Breast epithelium (tissue), 4 donors: ENCODE measurements at regions not wholly inside any gene's neighbourhood (a gene's known extent, or its start where the extent isn't known, plus 50 kb on each side); places are given as distances from the start of the nearest gene placed in this dataset.
"Not testable (repeated sequence)": the region's sequence is repeated elsewhere in the genome, so short reads cannot be mapped to it uniquely, and the experiment has no call there.

Experiments used
- DNase-seq, 2 donors: peaks; one replicate each; pipeline ENCODE4 v3.0.0-alpha.2; 2019; ENCODE audit warnings: low spot score in 2 of 2
- H3K27ac ChIP-seq, 2 donors: fragments of 200-600 bp; sonication (generic) in 1 of 2; one replicate each; pipeline ENCODE4 v1.5.1; 2016 to 2019; ENCODE audit warnings: mild to moderate bottlenecking in 1 of 2
- H3K27me3 ChIP-seq, 2 donors: fragments of 200-600 bp; sonication (generic) in 1 of 2; one replicate each; pipeline versions ENCODE4 v1.5.1 to v1.6.0; 2017 to 2019; ENCODE audit warnings: control low read depth in 1 of 2, mild to moderate bottlenecking in 1 of 2
- H3K36me3 ChIP-seq: fragments of 200-600 bp; one replicate; pipeline ENCODE4 v1.5.1; 2019
- H3K4me1 ChIP-seq, 2 donors: fragments of 200-600 bp; sonication (generic); one replicate each; pipeline ENCODE4 v1.5.1; 2016 to 2019; ENCODE audit warnings: control low read depth in 1 of 2
- H3K4me3 ChIP-seq, 3 donors: fragments of 200-600 bp; sonication (generic); 1 replicate in 2 of 3; 2 replicates in 1 of 3; pipeline ENCODE4 v1.5.1; 2016 to 2019; ENCODE audit warnings: mild to moderate bottlenecking in 3 of 3, moderate library complexity in 2 of 3
- H3K9me3 ChIP-seq, 2 donors: fragments of 200-600 bp; sonication (generic) in 1 of 2; one replicate each; pipeline ENCODE4 v1.5.1; 2016 to 2019; ENCODE audit warnings: control low read depth in 1 of 2
- POLR2A ChIP-seq: fragments of 450-650 bp; IDR thresholded peaks from one replicate; pipeline ENCODE4 v1.6.1; 2016; ENCODE audit warnings: antibody characterized with exemption, mild to moderate bottlenecking, moderate library complexity
- POLR2AphosphoS5 ChIP-seq, 3 donors: sonication (generic); formaldehyde crosslinking; IDR thresholded peaks; one replicate each; pipeline ENCODE4 v1.6.1; 2017; ENCODE audit warnings: antibody characterized with exemption in 3 of 3
- intact Hi-C: fragments of 100-400 bp; cut with DNase I; formaldehyde crosslinking; loops from one replicate; pipeline ENCODE4 v1.15.1; 2023; ENCODE audit warnings: low total_unique reads
- TF ChIP-seq, protein P1 (sequence below), 3 donors: fragments of 450-650 bp; IDR thresholded peaks; one replicate each; pipeline ENCODE4 v1.5.1; 2016 to 2017; ENCODE audit warnings: antibody characterized with exemption in 3 of 3, mild to moderate bottlenecking in 3 of 3, moderate library complexity in 3 of 3

DNA sequence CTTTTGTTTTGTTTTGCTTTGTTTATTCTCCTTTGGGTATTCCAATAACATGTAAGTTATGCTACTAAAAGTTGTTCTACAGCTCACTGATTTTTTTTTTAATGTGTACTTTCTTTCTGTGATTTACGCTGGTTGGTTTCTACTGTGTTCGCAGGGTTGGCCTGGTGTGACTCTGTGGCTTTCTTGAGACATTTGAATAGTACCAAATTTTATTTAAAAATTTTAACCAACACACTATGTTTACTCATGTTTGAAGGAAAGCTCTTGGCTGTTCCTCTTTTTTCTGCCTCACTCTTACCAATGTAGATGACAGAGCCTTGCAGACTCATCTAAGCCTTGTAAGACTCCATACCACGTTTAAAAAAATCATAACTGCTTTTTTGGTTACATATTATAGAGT is 1784.9 kb upstream of the DEFB115 start:
- no peak for DNase-seq
- Histone ChIP-seq H3K27ac (no peak overlapping the region), H3K4me1 (no peaks in the 10 kb centered on the region), H3K27me3 (no peaks in the 10 kb centered on the region), H3K36me3 (no peaks in the 10 kb centered on the region), H3K9me3 (no peaks in the 10 kb centered on the region), H3K4me3 (no peak overlapping the region)
- TF ChIP-seq POLR2A = no peak
- TF ChIP-seq, protein P1, sequence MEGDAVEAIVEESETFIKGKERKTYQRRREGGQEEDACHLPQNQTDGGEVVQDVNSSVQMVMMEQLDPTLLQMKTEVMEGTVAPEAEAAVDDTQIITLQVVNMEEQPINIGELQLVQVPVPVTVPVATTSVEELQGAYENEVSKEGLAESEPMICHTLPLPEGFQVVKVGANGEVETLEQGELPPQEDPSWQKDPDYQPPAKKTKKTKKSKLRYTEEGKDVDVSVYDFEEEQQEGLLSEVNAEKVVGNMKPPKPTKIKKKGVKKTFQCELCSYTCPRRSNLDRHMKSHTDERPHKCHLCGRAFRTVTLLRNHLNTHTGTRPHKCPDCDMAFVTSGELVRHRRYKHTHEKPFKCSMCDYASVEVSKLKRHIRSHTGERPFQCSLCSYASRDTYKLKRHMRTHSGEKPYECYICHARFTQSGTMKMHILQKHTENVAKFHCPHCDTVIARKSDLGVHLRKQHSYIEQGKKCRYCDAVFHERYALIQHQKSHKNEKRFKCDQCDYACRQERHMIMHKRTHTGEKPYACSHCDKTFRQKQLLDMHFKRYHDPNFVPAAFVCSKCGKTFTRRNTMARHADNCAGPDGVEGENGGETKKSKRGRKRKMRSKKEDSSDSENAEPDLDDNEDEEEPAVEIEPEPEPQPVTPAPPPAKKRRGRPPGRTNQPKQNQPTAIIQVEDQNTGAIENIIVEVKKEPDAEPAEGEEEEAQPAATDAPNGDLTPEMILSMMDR (IDR thresholded peaks at IDR 0.05) = no peak
- TF ChIP-seq POLR2AphosphoS5 (IDR thresholded peaks at IDR 0.05) = no peak
- intact Hi-C loops = no loop called here

DNA sequence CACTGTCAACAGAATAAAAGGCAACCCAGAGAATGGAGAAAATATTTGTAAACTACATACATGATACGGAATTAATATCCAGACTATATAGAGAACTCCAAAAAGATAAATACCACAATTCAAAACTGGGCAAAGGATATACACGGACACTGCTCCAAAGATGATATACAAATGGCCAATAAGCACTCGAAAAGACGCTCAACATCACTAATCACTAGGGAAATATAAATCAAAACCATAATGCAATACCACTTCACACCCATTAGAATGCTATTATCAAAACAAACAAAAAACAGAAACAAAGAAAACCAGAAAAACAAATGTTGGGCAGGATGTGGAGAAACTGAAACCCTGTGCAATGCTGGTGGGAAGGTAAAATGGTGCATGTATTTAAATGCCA is 1764.6 kb upstream of the DEFB115 start:
- H3K27me3 ChIP-seq = not testable (repeated sequence)

DNA sequence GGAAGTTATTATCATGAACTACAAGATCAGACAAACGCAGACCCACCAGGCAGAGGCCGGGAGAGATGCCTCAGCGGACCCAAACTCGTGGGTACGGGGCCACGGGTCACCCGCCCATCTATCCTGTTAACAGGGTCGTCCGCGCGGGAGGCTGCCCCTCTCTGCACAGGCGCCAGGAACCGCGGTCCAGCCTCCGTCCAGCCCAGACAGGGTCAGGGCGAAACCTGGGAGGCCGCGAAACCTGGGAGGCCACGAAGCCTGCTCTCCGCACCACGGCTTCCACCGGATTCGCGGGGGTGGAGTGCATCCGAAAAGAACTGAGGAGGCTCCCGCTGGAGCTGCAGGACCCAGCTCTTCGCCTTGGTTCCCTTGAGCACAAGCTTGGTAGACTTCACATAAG is 1760.7 kb upstream of the DEFB115 start:
- H3K36me3 ChIP-seq, H3K4me1 ChIP-seq, H3K27ac ChIP-seq, intact Hi-C loops, H3K27me3 ChIP-seq, DNase-seq: not testable (repeated sequence)
- peak overlapping the region in 2 of 3 donors; percentile 20 to 42 for H3K4me3 ChIP-seq
- peaks cover 0 to 27% of the 10 kb centered on the region in 2 donors for H3K9me3 ChIP-seq

More for the DNA sequence above, 1764.6 kb upstream of the DEFB115 start:
- H3K36me3 ChIP-seq, DNase-seq, intact Hi-C loops, H3K27ac ChIP-seq, H3K4me1 ChIP-seq, H3K4me3 ChIP-seq: not testable (repeated sequence)
- H3K9me3 ChIP-seq = peaks cover 0 to 12% of the 10 kb centered on the region in 2 donors

DNA sequence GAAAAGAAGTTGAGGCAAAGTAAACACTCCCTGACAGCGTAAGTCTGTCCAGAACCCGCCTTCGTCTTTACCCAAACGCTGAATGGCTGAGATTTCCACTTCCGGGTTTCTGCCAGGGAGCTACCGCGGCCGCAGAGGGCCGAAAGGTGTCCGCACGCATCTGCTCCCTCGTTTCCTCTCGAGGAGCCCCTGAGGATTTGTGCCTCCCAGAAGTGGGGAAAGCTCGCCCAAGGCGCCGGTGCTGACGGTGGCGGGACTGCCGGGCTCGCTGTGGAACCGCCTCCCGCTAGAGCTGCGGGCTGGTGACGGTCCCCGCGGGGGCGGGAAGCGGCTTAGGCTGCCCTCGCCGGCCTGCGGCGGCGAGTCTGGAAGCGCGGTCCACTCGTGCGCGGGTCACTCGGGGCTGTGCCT is 1760.2 kb upstream of the DEFB115 start:
- intact Hi-C loops = no loop called here
- H3K27ac ChIP-seq = no peak overlapping the region
- TF ChIP-seq POLR2A = no peak
- TF ChIP-seq, protein P1 (IDR thresholded peaks at IDR 0.05) = no peak
- TF ChIP-seq POLR2AphosphoS5 (IDR thresholded peaks at IDR 0.05) = no peak
- peaks cover 0 to 27% of the 10 kb centered on the region in 2 donors for H3K9me3 ChIP-seq
- DNase-seq = no peak
- no peaks in the 10 kb centered on the region for H3K4me1 ChIP-seq
- no peaks in the 10 kb centered on the region for H3K27me3 ChIP-seq
- H3K4me3 ChIP-seq = peak overlapping the region in 2 of 3 donors; percentile 20 to 42
- no peaks in the 10 kb centered on the region for H3K36me3 ChIP-seq

DNA sequence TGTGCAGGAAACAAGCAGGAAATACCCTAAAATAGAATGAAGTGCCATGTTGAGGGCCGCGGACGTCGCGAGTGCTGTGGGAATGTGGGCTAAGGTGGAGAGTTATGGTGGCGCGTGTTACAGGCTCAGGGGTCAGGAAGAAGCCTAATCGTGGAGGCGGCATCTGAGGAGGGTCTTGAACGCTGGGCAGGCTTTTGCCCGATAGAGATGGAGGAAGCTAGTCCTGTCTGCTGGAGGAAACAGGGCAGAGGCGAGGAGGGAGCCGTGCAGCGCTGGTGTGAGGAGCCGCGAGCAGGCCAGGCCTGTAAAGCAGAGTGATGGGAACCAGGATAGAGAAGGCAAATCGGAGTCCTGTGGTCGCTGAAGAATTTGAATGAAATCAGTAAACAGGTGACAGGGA is 1759.8 kb upstream of the DEFB115 start:
- H3K27ac ChIP-seq, H3K36me3 ChIP-seq, intact Hi-C loops, H3K27me3 ChIP-seq, H3K4me1 ChIP-seq: not testable (repeated sequence)
- Histone ChIP-seq H3K9me3 (peaks cover 0 to 27% of the 10 kb centered on the region in 2 donors), H3K4me3 (peak overlapping the region in 2 of 3 donors; percentile 20 to 42)
- DNase-seq = peak in 1 of 2 donors; percentile 57

DNA sequence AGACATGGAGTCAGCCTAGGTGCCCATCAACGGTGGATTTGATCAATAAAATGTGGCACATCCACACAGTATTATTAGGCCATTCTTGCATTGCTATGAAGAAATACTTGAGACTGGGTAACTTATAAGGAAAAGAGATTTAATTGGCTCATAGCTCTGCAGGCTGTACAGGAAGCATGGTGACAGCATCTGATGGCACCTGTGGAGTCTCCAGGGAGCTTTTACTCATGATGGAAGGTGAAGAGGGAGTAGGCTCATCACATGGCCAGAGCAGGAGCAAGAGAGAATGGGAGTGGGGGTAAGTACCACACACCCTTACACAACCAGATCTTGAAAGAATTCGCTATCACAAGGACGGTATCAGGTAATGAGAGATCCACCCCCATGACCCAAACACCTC is 1756.7 kb upstream of the DEFB115 start:
- H3K4me1 ChIP-seq, H3K27me3 ChIP-seq, intact Hi-C loops, DNase-seq, H3K4me3 ChIP-seq, H3K27ac ChIP-seq, H3K36me3 ChIP-seq: not testable (repeated sequence)
- peaks cover 0 to 27% of the 10 kb centered on the region in 2 donors for H3K9me3 ChIP-seq

DNA sequence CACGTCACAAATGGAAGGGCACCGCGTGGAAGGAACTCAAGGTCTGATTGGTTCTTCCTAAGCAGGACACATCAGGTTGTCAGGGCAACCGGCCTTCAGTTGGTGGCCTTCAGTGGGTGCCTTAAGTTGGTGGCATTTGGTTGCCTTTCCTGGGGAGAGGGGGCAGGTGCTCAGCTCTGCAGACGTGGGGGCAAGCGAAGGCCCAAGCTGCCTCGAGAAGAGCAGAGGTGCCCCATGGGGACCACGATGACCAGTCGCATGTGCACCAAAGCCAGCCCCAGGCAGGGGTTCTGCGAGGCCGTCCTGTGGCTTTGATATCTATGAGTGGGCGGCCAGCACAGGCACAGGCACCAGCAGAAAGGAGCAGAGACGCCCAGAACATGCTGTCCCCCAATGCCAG is 1742.8 kb upstream of the DEFB115 start:
- H3K4me3 ChIP-seq, intact Hi-C loops, H3K27me3 ChIP-seq, H3K27ac ChIP-seq, H3K36me3 ChIP-seq, H3K4me1 ChIP-seq, DNase-seq: not testable (repeated sequence)
- H3K9me3 ChIP-seq = peaks cover 5 to 38% of the 10 kb centered on the region in 2 donors

DNA sequence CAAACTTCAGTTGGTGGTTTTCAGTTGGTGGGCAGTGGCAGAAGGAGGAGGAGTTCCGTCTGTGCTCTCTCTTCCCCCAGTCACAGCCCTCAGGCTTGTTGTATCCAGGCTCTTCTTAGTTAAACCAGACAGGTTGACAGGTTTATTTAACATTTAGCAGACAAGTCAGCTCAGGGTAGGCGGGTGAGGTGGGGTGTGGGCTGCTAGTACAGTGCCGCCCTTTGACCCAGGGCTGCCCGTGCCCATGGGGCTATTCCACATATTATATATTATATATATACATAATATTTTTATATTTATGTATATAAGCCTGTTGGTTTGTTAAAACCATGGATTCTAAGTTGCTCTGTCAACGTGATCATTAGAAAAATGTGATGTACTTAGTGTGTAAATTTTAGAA is 1740.6 kb upstream of the DEFB115 start:
- H3K36me3 ChIP-seq, H3K4me1 ChIP-seq, H3K4me3 ChIP-seq, H3K27ac ChIP-seq, H3K27me3 ChIP-seq, intact Hi-C loops, DNase-seq: not testable (repeated sequence)
- peaks cover 0 to 22% of the 10 kb centered on the region in 2 donors for H3K9me3 ChIP-seq

DNA sequence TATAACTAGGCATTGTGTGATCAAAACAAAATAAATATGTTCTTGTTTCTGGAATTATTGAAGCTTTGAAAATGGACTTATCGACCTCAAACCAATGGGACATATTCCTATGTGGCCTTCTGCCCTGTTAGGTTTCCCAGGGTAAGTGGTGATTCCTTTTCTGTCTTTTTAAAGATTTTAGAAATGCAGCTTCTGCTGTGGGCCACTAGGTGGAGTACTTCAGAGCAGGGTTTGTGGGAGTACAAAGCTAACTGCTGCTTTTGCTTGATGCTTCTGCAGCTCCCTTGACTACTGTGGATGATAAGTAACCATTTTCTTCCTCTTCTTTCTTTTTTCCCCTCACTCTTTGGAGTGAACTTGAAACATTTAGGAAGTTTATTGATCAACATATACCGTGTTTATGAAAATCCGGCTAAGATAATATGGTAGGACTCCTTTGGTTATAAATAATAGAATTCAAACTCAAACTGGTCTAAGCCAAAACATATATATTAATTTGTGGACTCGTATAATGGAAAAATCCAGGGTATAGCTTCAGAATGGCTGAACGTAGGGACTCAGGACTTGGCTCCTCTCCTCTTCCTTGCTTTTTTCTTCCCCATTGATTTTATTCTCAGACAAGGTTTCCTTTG is 1737.7 kb upstream of the DEFB115 start:
- intact Hi-C loops, DNase-seq, H3K9me3 ChIP-seq, H3K36me3 ChIP-seq, H3K27ac ChIP-seq, H3K4me1 ChIP-seq, H3K27me3 ChIP-seq, H3K4me3 ChIP-seq: not testable (repeated sequence)

DNA sequence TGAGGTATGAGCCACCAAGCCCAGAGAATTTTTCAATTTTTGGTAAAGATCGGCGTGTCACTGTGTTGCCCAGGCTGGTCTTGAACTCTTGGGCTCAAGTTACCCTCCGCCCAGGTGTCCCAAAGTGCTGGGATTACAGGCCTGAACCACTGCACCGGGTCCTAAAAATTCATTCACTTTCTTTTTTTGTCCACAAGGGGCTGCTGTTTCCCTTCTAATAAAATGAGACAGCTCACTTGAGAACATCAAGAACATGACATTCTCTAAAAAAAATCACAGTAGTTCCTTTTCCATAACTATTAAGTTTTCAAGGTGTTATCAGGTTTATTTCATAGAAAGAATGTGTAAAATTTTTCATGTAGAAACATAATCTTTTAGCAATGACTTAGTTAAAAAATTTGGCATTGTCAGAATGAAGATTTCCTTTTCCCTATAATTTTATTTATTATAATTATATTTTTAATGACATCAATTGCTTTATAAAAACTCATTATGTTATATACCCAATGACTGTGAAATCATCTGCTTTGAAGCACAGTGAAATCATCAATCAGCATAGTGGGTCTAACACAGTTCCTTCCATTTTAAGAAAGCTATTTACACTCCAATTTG is 1723.8 kb upstream of the DEFB115 start:
- H3K9me3 ChIP-seq, H3K36me3 ChIP-seq, H3K27ac ChIP-seq, intact Hi-C loops, H3K4me3 ChIP-seq, DNase-seq, H3K27me3 ChIP-seq, H3K4me1 ChIP-seq: not testable (repeated sequence)

DNA sequence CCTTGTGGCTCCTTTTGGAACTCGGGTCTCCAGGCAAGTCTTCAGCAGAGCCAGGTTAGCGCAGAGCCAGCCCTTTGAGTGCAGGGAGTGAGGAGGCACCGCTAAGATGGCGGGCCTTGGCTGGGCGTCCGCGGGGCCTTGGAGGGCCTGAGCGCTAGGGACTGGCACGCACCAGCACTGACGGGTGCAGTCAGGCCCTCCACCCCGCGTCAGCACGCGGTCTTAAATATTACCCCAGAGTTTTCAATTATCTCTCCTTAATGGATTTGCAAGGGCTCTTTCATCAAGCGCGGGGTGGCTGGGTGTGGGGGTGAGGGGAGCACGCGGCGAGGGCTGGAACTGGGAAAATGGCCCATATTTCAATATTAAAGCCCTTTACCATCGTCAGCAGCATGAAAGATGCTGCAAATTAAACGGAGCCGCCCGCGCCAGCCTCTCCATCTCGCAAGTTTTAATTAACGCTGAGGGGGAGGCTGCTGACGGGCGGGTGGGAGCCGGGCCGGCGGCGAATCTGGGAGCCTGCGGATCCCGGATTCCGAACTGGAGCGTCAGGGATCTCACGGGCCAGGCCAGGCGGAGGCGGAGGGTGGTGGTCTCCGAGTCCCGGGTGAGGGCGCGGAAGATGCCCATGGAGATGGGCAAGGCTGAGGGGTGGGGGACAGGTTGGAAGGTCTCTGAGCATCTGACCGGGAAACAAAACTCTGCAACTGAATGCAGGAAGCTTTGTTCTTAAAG is 1690.4 kb upstream of the DEFB115 start:
- intact Hi-C loops, H3K9me3 ChIP-seq, H3K27ac ChIP-seq, DNase-seq, H3K4me1 ChIP-seq, H3K27me3 ChIP-seq, H3K4me3 ChIP-seq, H3K36me3 ChIP-seq: not testable (repeated sequence)
